ENCODE measurements at regions not wholly inside any gene's neighbourhood (a gene's known extent, or its start where the extent isn't known, plus 50 kb on each side); places are given as distances from the start of the nearest gene placed in this dataset.
"Not testable (repeated sequence)": the region's sequence is repeated elsewhere in the genome, so short reads cannot be mapped to it uniquely, and the experiment has no call there.

DNA sequence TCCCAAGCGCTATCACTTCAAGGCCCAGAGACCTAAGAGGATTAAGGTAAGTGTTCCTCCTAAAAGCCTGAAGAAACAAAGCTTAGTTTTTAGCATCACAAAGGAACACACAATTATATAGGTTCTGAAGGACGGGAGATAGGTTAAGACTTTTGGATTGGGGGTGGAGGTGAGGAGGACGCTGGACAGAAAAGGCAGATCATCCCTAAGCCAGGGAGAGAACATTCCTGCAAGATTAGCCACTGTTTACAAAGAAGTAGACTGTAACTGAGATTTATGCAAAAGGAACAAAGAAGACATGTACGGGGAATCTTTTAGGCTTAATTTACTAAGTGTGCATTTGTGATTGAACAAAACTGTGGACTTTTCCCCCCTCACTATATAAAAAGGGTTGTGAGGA is 184.1 kb upstream of the IRX5 start:
- TF ChIP-seq, protein P1, sequence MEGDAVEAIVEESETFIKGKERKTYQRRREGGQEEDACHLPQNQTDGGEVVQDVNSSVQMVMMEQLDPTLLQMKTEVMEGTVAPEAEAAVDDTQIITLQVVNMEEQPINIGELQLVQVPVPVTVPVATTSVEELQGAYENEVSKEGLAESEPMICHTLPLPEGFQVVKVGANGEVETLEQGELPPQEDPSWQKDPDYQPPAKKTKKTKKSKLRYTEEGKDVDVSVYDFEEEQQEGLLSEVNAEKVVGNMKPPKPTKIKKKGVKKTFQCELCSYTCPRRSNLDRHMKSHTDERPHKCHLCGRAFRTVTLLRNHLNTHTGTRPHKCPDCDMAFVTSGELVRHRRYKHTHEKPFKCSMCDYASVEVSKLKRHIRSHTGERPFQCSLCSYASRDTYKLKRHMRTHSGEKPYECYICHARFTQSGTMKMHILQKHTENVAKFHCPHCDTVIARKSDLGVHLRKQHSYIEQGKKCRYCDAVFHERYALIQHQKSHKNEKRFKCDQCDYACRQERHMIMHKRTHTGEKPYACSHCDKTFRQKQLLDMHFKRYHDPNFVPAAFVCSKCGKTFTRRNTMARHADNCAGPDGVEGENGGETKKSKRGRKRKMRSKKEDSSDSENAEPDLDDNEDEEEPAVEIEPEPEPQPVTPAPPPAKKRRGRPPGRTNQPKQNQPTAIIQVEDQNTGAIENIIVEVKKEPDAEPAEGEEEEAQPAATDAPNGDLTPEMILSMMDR (IDR thresholded peaks at IDR 0.05; ENCODE audit: low read depth, low read length, missing control alignments) = no peak

DNA sequence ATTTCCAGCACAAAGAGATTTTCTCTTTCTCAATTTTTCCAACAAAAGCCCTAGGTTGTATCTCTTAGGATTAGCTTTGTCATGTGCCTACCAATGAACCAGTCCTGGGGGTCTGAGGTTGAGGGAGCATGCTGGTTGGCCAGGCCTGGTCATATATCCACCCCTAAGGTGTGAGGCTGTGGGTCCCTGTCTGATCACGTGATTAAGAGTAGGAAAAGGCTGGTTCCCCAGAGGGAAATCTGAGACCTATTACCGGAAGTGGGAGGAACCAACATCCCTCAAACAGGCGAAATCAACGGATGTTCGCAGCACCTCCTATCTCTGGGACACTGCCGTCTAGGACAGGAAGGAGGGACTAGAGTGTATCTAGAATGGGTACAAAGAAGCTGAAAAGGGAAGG is 185.7 kb upstream of the IRX5 start:
- no peak overlapping the region for H3K4me3 ChIP-seq (replicated peaks; ENCODE audit: low read depth, low read length)
- DNase-seq (ENCODE audit: extremely low read depth, low read depth) = no peak
- TF ChIP-seq, protein P1 (IDR thresholded peaks at IDR 0.05; ENCODE audit: low read depth, low read length, missing control alignments) = no peak

More for the DNA sequence above, 184.1 kb upstream of the IRX5 start:
- no peak overlapping the region for H3K4me3 ChIP-seq (replicated peaks; ENCODE audit: low read depth, low read length)
- no peak for DNase-seq (ENCODE audit: extremely low read depth, low read depth)

DNA sequence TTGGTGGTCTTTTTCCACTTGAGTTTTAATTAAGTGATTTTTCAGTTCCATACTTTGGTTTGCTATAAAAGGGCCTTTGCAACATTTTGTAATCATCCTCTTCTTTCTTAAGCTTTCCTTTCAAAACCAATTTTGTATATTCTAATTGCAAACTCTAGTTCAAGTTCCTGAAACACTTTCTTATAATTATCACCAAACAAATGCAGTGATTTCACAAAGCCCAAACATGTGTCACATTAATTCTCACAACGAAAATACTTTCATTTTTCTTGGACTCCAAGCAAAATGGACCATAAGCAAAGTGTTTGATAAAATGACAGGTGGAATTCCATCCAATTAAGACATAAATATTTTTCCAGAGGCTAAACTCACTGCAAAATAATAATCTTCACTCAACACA is 188.2 kb upstream of the IRX5 start:
- DNase-seq (ENCODE audit: extremely low read depth, low read depth) = no peak
- TF ChIP-seq, protein P1 (IDR thresholded peaks at IDR 0.05; ENCODE audit: low read depth, low read length, missing control alignments) = no peak
- no peak overlapping the region for H3K4me3 ChIP-seq (replicated peaks; ENCODE audit: low read depth, low read length)

DNA sequence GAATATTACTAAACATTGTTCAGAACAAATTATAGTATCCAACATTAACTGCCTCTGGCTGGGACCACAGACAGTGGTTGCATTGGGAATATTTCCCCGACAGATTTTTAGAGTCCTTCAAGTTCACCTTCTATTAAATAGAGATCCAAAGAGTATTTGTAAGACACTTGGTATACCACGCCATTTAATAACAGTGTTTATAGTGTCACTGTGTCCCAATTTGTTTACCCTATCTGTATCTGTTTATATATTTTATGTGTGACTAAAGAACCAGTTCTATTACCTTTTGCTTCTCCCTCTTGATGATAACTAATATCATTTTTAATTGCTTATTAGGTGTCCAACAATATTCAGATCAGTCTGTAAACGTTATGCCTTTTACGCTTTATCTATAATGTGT is 191.3 kb upstream of the IRX5 start:
- DNase-seq (ENCODE audit: extremely low read depth, low read depth) = no peak
- H3K4me3 ChIP-seq (replicated peaks; ENCODE audit: low read depth, low read length) = no peak overlapping the region
- TF ChIP-seq, protein P1 (IDR thresholded peaks at IDR 0.05; ENCODE audit: low read depth, low read length, missing control alignments) = no peak

DNA sequence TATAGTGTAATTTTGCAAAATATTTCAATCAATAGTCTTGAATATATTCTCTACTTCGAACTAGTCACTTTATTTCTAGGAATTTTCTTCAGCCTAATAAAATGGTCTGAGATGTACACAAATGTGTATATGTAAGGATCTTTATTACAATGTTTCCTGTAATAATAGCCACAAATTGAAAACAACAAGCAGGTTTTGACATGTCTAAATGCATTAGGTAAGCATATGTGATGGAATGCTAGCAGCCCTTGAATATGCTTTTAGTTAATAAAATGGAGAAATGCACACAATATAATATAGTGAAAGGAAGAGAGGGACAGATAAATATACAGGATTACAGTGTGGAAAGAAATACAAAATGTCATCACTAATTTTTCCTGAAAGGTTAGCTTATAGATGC is 196.5 kb upstream of the IRX5 start:
- TF ChIP-seq, protein P1 (IDR thresholded peaks at IDR 0.05; ENCODE audit: low read depth, low read length, missing control alignments) = no peak
- no peak for DNase-seq (ENCODE audit: extremely low read depth, low read depth)
- H3K4me3 ChIP-seq (replicated peaks; ENCODE audit: low read depth, low read length) = no peak overlapping the region

DNA sequence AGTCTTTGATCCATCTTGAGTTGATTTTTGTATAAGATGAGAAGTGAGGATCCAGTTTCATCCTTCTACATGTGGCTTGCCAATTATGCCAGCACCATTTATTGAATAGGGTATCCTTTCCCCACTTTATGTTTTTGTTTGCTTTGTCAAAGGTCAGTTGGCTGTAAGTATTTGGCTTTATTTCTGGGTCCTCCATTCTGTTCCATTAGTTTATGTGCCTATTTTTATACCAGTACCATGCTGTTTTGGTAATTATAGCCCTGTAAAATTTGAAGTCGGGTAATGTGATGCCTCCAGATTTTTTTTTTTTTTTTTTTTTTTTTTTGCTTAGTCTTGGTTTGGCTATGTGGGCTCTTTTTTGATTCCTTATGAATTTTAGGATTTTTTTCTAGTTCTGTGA is 203.0 kb upstream of the IRX5 start:
- not testable (repeated sequence) for DNase-seq (ENCODE audit: extremely low read depth, low read depth)

DNA sequence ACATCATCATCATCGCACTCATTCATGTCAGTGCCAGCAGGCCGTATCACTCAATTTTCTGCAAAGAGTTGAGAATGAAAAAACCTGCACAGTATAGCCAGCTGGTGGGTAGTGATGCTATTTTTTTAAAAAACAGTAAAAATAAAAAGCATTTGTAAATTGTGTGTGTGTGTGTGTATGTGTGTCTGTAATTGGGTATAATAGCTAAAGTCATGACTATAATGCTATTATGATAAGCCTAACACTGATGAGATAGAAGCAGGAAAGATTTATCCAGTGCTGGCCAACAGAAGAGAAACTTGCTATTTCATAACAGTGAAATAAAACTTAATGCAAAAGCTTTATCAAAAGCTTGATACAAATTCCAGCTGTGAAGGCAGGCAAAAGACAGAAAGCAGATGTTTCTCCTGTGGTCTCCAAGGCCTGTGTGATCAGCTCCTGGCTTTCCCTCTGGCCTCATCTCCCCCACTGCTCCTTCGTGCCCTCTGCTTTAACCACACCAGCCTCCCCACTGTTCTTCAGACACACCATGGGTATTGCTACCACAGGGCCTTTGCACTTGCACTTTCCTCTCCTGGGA is 206.2 kb upstream of the IRX5 start:
- no peak overlapping the region for H3K4me3 ChIP-seq (replicated peaks; ENCODE audit: low read depth, low read length)
- no peak for DNase-seq (ENCODE audit: extremely low read depth, low read depth)
- TF ChIP-seq, protein P1 (IDR thresholded peaks at IDR 0.05; ENCODE audit: low read depth, low read length, missing control alignments) = no peak

More for the DNA sequence above, 203.0 kb upstream of the IRX5 start:
- not testable (repeated sequence) for H3K4me3 ChIP-seq (replicated peaks; ENCODE audit: low read depth, low read length)

Measured in HFF-Myc (cell line).